H9 (cell line): ENCODE measurements at regions not wholly inside any gene's neighbourhood (a gene's known extent, or its start where the extent isn't known, plus 50 kb on each side); places are given as distances from the start of the nearest gene placed in this dataset.

Source experiments
- DNase-seq: peaks from one replicate; pipeline ENCODE4 v3.0.0-alpha.2; 2017
- H2AFZ ChIP-seq: one replicate; pipeline ENCODE4 v1.6.1; 2013; ENCODE audit warnings: mild to moderate bottlenecking, low read length, control low read depth, moderate library complexity
- H2AK5ac ChIP-seq: 2 replicates; pipeline ENCODE4 v1.6.1; 2013; ENCODE audit warnings: low read length, control low read depth, mixed read lengths; ENCODE audit not compliant: insufficient read length
- H2BK120ac ChIP-seq: one replicate; pipeline ENCODE4 v1.6.1; 2013; ENCODE audit warnings: low read depth, mild to moderate bottlenecking, low read length, control low read depth, inconsistent platforms; ENCODE audit not compliant: poor library complexity, severe bottlenecking
- H2BK12ac ChIP-seq: 2 replicates; pipeline ENCODE4 v1.6.1; 2013; ENCODE audit warnings: low read length, control low read depth, mixed read lengths, low read depth; ENCODE audit not compliant: insufficient read length
- H2BK15ac ChIP-seq: 2 replicates; pipeline ENCODE4 v1.6.1; 2013; ENCODE audit warnings: low read depth, low read length, control low read depth
- H2BK20ac ChIP-seq: one replicate; pipeline ENCODE4 v1.6.1; 2013; ENCODE audit warnings: low read depth, mild to moderate bottlenecking, low read length, control low read depth, inconsistent platforms; ENCODE audit not compliant: poor library complexity, severe bottlenecking
- H2BK5ac ChIP-seq: 2 replicates; pipeline ENCODE4 v1.6.1; 2013; ENCODE audit warnings: low read length, control low read depth, mixed read lengths; ENCODE audit not compliant: insufficient read length
- H3K14ac ChIP-seq: 2 replicates; pipeline ENCODE4 v1.6.1; 2013; ENCODE audit warnings: low read length, control low read depth; ENCODE audit not compliant: insufficient read depth
- H3K18ac ChIP-seq: 2 replicates; pipeline ENCODE4 v1.6.1; 2013; ENCODE audit warnings: low read depth, mild to moderate bottlenecking, mixed read lengths, low read length, control low read depth; ENCODE audit not compliant: insufficient read length
- H3K23ac ChIP-seq: 2 replicates; pipeline ENCODE4 v1.6.1; 2013; ENCODE audit warnings: low read length, control low read depth, mixed read lengths, low read depth; ENCODE audit not compliant: insufficient read length
- H3K23me2 ChIP-seq: 2 replicates; pipeline ENCODE4 v1.6.1; 2013; ENCODE audit warnings: low read depth, mild to moderate bottlenecking, mixed read lengths, low read length, control low read depth; ENCODE audit not compliant: insufficient read length, poor library complexity, severe bottlenecking
- H3K27ac ChIP-seq: 2 replicates; pipeline ENCODE4 v1.5.1; 2013; ENCODE audit warnings: low read length, control low read depth, mixed read lengths, low read depth; ENCODE audit not compliant: insufficient read length
- H3K27me3 ChIP-seq: 2 replicates; pipeline ENCODE4 v1.6.1; 2013; ENCODE audit warnings: low read length, control low read depth, inconsistent platforms; ENCODE audit not compliant: insufficient read depth
- H3K4ac ChIP-seq: 2 replicates; pipeline ENCODE4 v1.6.1; 2013; ENCODE audit warnings: low read depth, mild to moderate bottlenecking, control low read depth, inconsistent platforms, low read length, moderate library complexity
- H3K4me1 ChIP-seq: 2 replicates; pipeline ENCODE4 v1.6.1; 2013; ENCODE audit warnings: low read length, control low read depth, inconsistent platforms; ENCODE audit not compliant: insufficient read depth
- H3K4me2 ChIP-seq: 2 replicates; pipeline ENCODE4 v1.6.1; 2013; ENCODE audit warnings: low read length, control low read depth, mixed read lengths; ENCODE audit not compliant: insufficient read length, insufficient read depth
- H3K56ac ChIP-seq: 2 replicates; pipeline ENCODE4 v1.6.1; 2013; ENCODE audit warnings: low read depth, mild to moderate bottlenecking, mixed read lengths, low read length, control low read depth; ENCODE audit not compliant: insufficient read length
- H3K79me1 ChIP-seq: 2 replicates; pipeline ENCODE4 v1.6.1; 2013; ENCODE audit warnings: low read depth, mild to moderate bottlenecking, moderate library complexity, low read length, control low read depth, inconsistent platforms; ENCODE audit not compliant: insufficient read depth, poor library complexity, severe bottlenecking
- H3K79me2 ChIP-seq: 2 replicates; pipeline ENCODE4 v1.6.1; 2013; ENCODE audit warnings: low read length, control low read depth, inconsistent platforms; ENCODE audit not compliant: insufficient read depth
- H3K9ac ChIP-seq: 2 replicates; pipeline ENCODE4 v1.6.1; 2013; ENCODE audit warnings: low read length, control low read depth, mixed read lengths; ENCODE audit not compliant: insufficient read length; ENCODE audit errors: extremely low read depth
- H3K9me3 ChIP-seq: one replicate; pipeline ENCODE4 v1.6.1; 2013; ENCODE audit warnings: low read depth, low read length, inconsistent platforms; ENCODE audit not compliant: control insufficient read depth
- H3T11ph ChIP-seq: one replicate; pipeline ENCODE4 v1.6.1; 2013; ENCODE audit warnings: mild to moderate bottlenecking, low read length, control low read depth, inconsistent platforms
- H4K20me1 ChIP-seq: one replicate; pipeline ENCODE4 v1.6.1; 2013; ENCODE audit not compliant: control insufficient read depth, insufficient read length, insufficient read depth
- H4K5ac ChIP-seq: 2 replicates; pipeline ENCODE4 v1.6.1; 2013; ENCODE audit warnings: low read depth, mild to moderate bottlenecking, mixed read lengths, low read length, control low read depth; ENCODE audit not compliant: insufficient read length
- H4K8ac ChIP-seq: replicated peaks from 2 replicates; pipeline ENCODE4 v1.6.1; 2013; ENCODE audit warnings: low read length, control low read depth, mixed read lengths, low read depth; ENCODE audit not compliant: insufficient read length
- H4K91ac ChIP-seq: 2 replicates; pipeline ENCODE4 v1.6.1; 2013; ENCODE audit warnings: low read depth, mild to moderate bottlenecking, moderate library complexity, mixed read lengths, low read length, control low read depth; ENCODE audit not compliant: insufficient read length
- H3K27ac Mint-ChIP-seq, 3 experiments: 2 replicates in 2 of 3; 3 replicates in 1 of 3; pipeline ENCODE4 v1.8.0; 2020 to 2021; ENCODE audit warnings: mixed read lengths in 3 of 3, mild to moderate bottlenecking in 1 of 3, moderate library complexity in 1 of 3
- H3K27me3 Mint-ChIP-seq: 2 replicates; pipeline ENCODE4 v1.8.0; 2021; ENCODE audit warnings: low read depth, mild to moderate bottlenecking, moderate library complexity, mixed read lengths
- H3K36me3 Mint-ChIP-seq, 3 experiments: 2 replicates in 2 of 3; 3 replicates in 1 of 3; pipeline ENCODE4 v1.8.0; 2020 to 2021; ENCODE audit warnings: low read depth in 3 of 3, mixed read lengths in 3 of 3; ENCODE audit not compliant: insufficient read depth in 1 of 3
- H3K4me1 Mint-ChIP-seq, 2 experiments: 2 replicates each; pipeline ENCODE4 v1.8.0; 2020; ENCODE audit warnings: mixed read lengths in 2 of 2
- H3K4me3 Mint-ChIP-seq, 2 experiments: 2 replicates in 1 of 2; 3 replicates in 1 of 2; pipeline ENCODE4 v1.8.0; 2020 to 2021; ENCODE audit warnings: mild to moderate bottlenecking in 2 of 2, mixed read lengths in 2 of 2, moderate library complexity in 1 of 2
- H3K9me3 Mint-ChIP-seq, 2 experiments: 2 replicates in 1 of 2; 3 replicates in 1 of 2; pipeline ENCODE4 v1.8.0; 2020; ENCODE audit warnings: mild to moderate bottlenecking in 2 of 2, mixed read lengths in 2 of 2, moderate library complexity in 1 of 2
- CTCF ChIP-seq: fragments of 200-600 bp; sonication (generic); conservative IDR thresholded peaks from 3 replicates; pipeline ENCODE4 v1.8.0; 2021; ENCODE audit warnings: antibody characterized with exemption, mild to moderate bottlenecking
- WGBS: extraction: QIAGEN DNeasy Blood & Tissue Kit; methylation state at CpG from one replicate; pipeline ENCODE4 v1.1.7; 2013; ENCODE audit warnings: missing lambda C conversion rate, low lambda C conversion rate, mixed read lengths; ENCODE audit not compliant: insufficient read length; ENCODE audit errors: extremely low coverage; 5-methylcytosine and 5-hydroxymethylcytosine counted together

GRCh38 chr6:115363379-115363778 is 697.3 kb downstream of the FRK start:
- Mint-ChIP-seq H3K27ac (no peak overlapping the region), H3K36me3 (peaks cover 11 to 27% (median 17%) of the 10 kb centered on the region in 3 experiments), H3K27me3 (no peaks in the 10 kb centered on the region), H3K4me3 (no peak overlapping the region), H3K4me1 (peaks cover 0 to 3% of the 10 kb centered on the region in 2 experiments; a peak in 1 of 4 replicates), H3K9me3 (peaks cover 10 to 23% of the 10 kb centered on the region in 2 experiments)
- Histone ChIP-seq H4K8ac (no peak overlapping the region), H3T11ph (no peak overlapping the region), H3K9me3 (no peaks in the 10 kb centered on the region), H4K5ac (no peak overlapping the region), H3K14ac (no peak overlapping the region), H3K4me2 (no peak overlapping the region), H3K4ac (no peak overlapping the region), H3K23ac (no peak overlapping the region), H2AFZ (no peak overlapping the region), H4K20me1 (no peaks in the 10 kb centered on the region), H3K56ac (no peak overlapping the region), H2BK5ac (no peak overlapping the region), H4K91ac (no peak overlapping the region), H2BK20ac (no peak overlapping the region), H3K4me1 (no peaks in the 10 kb centered on the region), H3K9ac (no peak overlapping the region), H3K23me2 (no peaks in the 10 kb centered on the region), H2BK12ac (no peak overlapping the region), H2AK5ac (no peak overlapping the region), H3K27ac (no peak overlapping the region), H3K18ac (no peak overlapping the region), H2BK120ac (no peak overlapping the region), H3K79me2 (no peaks in the 10 kb centered on the region), H3K79me1 (no peaks in the 10 kb centered on the region), H2BK15ac (no peak overlapping the region), H3K27me3 (no peaks in the 10 kb centered on the region)
- DNase-seq: no peak
- no peak for TF ChIP-seq CTCF
- WGBS: no CpG with 5 or more reads among the region's 4 CpGs
